ENCODE measurements at regions not wholly inside any gene's neighbourhood (a gene's known extent, or its start where the extent isn't known, plus 50 kb on each side); places are given as distances from the start of the nearest gene placed in this dataset.

DNA sequence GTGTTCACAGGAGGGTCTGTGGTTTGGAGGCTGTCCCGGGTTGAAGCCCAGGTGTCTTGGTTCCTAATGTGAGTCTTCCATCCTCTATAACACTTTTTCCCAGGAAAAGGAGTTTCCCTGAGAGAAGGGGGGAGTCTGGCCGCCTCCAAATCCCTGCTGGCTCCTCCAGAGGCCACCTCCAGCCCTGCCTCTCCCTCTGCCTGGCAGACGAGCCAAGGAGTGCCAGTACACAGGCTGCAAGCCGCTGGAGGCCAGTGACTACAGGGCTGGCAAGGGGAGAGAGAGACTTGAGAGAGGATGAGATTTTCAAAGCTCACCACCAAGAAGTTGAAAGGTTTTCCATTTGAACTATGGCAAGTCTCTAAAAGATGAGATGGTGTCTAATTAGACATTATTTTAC lies 154.2 kb upstream of the ID2 start:
- no peak for DNase-seq (ENCODE audit: low read depth, low spot score)

GRCh38 chr2:8528863-8529262 lies 153.0 kb upstream of the ID2 start:
- no peak for DNase-seq (ENCODE audit: low read depth, low spot score)

GRCh38 chr2:8529706-8530277 lies 152.1 kb upstream of the ID2 start:
- no peak for DNase-seq (ENCODE audit: low read depth, low spot score)

DNA sequence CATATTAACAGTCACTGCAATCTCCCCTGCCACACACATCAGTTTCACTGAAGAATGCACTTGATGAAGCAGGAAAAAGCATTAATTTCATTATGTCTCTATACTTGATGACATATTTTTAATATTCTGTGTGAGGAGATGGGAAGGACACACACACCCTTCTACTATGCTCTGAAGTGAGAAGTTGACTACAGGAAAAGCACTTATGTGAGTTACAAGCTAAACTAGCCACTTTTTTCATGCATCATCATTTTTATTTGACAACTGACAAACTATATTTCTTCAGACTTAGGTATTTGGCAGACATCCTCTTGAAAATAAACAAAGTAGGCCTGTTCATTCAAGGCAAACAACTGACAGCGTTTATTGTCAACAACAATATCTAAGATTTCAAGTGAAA lies 150.4 kb upstream of the ID2 start:
- no peak for DNase-seq (ENCODE audit: low read depth, low spot score)

DNA sequence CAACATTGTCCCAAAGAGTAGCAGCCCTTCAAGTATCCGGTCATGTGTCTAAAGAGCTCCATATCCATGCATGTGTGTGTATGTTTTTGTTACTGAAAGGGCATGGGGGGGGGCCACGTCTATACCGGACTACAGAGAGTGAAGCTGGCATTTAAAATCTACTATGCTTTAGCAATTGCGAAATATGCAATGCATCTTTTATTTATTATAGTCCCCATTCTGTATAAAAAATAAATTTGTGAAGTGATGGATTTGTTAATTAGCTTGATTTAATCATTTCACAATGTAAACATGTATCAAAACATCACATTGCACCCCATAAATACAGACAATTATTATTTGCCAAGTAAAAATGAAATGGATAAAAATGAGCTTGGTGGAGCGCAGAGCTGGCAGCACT lies 149.4 kb upstream of the ID2 start:
- no peak for DNase-seq (ENCODE audit: low read depth, low spot score)

DNA sequence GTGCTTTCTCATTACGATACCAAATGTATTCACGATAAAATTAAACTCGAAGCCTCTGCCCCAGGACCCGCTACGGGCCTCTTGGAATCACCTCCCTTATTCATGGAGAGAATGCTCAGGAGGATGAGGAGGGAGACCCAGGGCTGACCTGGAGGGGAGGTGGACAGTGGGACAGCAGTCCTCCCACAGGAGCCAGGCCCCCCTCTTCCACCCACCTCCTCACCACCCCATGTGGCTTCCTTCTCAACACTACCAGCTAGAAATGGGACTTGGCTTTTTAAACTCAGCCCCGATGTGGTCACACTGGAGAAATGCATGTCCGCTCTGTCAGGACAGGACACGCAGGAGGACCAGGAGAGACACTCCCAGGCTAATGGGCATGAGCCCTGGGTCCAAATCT lies 147.9 kb upstream of the ID2 start:
- DNase-seq (ENCODE audit: low read depth, low spot score): no peak

- no peak for DNase-seq (ENCODE audit: low read depth, low spot score)
Observed at GRCh38 chr2:8534386-8534728, 147.5 kb upstream of the ID2 start.

DNA sequence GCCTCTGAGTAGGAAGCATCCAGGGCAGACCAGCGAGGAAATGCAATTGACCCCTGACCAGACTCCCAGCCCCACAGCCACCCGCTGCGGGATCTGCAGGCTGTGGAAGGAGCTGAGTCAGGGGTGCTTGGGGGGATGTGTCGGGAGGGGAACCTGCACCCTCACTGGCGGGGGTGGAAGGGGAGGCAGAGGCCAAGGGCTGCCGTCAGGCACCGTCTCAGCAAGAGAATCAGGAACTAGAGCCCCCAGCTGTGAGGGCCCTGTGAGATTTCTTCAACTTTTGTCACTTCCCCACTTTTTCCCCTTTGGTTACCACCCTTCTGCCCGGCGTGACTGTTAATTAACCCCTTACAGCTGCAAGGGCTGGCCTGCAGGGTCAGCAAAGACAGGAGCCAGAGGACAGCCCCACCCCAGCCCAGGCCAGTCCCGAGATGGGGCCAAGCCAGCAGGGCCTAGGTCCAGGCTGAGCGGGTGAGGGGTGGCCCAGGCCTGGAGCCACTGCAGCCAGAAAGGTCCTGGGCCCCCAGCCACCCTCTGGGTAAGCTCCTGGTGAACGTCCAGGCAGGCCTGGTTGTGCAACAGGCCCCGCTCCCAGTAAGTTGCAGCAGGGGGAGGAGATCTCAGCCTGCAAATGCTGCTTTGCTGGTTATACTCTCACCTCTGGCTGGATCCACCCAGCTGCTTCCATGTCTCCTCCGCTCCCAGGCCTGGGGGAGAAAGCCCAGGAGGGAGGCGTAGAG lies 147.0 kb upstream of the ID2 start:
- DNase-seq (ENCODE audit: low read depth, low spot score): peak; percentile 33

DNA sequence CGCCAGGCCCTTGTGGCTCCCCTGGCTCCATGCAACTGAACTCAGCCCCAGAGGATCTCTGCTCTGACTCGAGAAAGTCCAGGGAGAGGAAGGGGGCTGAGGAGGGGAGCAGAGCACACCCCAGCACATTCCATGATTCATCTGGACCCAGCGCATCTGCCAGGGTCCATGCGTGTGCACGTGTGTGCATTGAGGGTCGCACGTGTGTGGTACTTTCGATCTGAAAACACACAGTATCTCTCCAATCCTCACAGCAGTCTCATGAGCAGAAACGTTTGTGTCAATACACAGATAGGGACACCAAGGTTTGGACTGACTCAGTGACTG lies 146.4 kb upstream of the ID2 start:
- DNase-seq (ENCODE audit: low read depth, low spot score): no peak

DNA sequence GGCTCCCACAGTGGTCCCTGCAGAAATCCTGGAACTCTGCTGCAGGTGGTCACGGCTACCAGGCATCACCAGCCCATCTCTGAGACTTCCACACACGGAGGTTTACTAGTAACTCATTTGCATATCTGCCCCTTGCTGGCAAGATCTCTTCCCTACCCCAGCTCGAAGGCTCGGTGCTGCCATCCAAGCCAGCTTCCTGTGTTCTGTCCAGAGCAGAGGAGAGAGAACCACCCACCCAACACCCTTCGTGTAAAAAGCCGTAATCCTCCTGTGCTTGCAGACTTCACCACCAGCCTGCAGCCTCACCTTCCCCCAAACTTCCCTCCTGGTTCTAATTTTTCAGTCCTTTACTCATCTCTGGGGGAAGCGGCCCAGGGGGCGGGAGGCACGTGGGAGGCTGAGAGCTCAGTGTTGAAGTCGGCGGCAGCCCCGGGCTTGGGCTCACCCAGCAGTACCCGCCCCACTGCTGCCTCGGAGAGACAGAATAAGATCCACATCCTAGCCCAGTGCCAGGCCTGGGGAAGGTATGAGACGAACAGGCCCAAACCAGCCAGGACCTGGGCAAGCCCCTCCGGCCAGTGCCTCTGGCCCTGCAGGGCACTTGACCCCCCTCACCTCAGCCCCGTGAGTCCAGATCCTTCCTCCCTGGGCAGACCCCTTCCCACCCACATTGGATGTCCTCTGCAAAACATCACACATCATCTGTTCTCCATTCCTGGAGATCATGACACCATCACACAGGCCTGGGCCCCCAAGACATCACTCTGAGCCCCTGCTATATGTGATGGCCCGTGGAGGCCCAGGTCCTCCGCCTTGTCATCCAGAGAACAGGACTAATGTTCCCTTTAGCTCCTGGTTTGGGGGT lies 145.8 kb upstream of the ID2 start:
- no peak for DNase-seq (ENCODE audit: low read depth, low spot score)

DNA sequence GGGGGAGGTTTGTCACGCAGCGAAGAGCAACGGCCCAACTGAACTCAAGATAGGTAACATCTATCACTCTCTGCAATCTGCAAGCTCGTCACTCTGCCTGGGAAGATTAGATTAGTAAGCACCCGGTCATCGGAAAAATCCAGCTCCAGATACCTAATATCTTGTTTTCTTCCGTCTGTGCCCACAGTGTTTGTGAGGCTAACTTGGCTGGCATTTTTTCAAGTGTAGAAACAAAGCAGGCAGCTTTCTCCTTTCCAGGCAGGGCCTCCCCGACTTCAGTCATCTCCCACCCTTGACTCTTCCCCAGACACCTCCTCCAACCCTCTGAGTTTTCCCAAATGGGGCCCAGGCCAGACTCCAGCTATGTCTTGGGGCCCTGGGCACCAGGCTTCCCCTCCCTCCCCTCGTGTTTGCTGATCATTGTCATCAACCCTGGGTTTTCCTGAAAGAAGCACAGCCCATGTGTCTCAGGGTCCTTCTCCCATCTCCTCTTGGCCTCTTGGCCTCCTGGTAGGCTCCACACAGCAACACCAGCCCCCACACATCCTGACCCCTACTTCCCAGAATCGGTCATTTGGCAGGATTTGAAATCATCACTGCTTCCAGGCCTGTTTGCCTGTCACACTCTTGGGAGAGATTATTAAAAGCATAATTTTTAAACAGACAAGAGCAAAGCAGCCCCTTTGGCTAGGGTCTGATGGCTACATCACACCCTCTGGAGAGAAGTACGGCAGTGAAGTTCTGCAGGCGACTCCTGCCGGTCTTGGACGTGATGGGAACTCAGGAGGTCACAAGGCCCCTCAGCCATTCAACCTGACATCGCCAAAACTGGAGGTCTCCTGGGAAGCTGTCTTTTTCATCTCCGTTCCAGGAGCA lies 144.9 kb upstream of the ID2 start:
- DNase-seq (ENCODE audit: low read depth, low spot score): peak; percentile 41

GRCh38 chr2:8537562-8538155 lies 144.2 kb upstream of the ID2 start:
- DNase-seq (ENCODE audit: low read depth, low spot score): no peak

DNA sequence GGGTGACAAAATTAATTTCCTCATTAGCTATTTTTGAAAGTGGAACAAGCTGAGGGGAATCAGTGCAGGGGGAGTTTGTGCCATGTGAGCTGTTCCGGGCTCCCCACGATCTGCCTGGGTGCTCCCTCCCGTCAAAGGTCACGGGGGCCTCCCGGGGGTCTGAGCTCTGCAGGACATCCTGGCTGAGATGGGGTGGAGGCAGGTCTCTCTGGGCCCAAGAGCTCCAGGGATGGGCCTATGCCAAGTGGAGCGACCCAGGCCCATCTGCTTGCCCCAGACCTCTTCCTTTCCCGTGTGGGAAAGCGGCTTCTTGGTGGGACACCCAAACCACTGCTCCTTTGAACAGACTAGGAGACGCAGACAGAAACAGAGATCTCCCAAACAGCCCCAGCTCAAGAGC lies 143.3 kb upstream of the ID2 start:
- no peak for DNase-seq (ENCODE audit: low read depth, low spot score)

DNA sequence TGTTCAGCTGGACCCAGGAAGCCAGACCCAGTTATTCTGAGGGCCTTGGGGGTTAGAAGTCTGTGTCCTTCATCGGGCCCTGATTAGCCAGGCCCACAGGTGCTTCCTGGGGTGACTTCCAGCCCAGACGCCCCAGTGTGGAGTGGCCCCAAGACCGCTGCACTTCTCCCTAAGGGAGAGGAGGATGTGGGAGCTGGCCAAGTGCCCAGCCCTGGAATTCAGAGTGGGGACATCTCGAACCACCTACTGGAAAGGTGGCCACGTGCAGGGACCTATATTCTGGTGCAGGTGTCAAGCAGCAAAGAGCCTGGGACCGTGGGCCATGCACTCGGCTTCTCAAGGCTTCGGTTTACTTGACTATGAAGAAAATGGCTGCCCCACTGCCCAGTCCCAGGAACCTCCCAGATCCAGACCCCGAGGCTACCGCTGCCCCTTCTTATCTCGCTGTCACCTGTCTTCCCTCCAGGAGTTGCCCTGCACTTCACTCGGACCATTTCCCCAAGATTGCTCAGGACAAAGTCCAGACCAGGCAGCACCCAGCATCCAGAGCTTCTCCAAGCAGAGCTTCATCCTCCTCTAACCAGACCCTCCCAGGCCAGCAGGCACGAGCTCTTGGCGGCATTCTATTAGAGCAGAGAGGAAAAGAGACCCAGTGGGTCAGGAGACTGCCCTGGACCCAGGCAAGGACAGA lies 142.8 kb upstream of the ID2 start:
- DNase-seq (ENCODE audit: low read depth, low spot score): no peak

DNA sequence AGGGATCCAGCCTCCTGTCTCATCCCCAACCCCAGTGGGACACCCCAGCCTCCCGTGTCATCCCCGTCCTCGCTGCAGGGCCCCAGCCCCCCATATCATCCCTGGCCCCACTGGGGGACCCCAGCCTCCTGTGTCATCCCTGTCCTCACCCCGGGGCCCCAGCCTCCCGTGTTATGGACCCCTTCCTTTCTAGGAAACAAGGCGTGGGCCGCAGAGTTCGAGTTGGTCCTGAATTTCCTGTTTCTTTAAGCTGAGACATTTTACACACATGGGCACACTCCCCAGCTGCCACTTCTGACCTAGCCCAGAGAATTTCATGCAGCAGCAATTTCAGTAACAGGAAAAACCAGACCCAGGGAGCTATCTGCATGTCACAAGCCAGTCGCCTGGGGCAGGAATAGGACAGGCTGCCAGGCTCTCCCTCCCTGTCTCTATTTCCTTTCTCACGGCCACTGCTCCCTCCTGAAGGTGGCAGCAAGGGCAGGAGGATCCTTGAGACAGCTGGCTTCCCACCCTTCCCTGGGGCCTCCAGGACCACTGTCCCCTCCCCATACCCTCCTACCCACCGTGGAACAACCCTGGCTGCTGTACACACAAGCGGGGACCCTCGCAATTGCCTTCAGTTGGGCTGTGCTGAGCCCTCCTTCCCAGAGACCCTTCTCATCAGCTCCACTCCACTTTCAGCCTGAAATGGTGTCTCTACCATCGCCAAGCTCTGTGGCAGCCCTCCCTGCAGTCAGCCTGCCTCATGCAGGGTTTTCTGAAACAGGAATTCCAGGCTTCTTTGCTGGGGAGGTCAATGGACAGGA lies 141.9 kb upstream of the ID2 start:
- DNase-seq (ENCODE audit: low read depth, low spot score): no peak

DNA sequence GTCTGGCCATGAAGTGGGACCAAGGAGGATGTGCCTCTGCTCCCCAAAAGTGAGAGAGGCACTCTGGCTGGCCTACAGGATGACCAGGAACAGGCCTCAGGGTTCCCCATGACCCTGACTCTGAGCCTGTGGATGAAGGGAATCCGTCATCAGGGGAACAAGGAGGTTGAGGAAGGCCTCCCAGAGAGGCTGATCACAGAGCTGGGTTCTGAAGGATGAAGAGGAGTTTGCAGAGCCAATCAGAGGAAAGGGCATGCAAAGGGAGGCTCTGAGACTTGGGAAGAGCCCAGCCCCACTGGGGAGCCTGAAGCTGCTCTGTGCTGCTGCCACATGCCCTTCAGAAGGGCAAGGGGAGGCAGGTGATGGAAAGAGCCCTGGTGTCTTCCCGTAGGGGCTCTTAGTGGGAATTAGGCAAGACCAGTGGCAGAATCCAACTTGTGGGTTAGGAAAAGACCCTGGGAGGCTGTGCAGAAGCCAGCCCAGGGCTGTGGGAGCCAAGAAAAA lies 141.3 kb upstream of the ID2 start:
- no peak for DNase-seq (ENCODE audit: low read depth, low spot score)

DNA sequence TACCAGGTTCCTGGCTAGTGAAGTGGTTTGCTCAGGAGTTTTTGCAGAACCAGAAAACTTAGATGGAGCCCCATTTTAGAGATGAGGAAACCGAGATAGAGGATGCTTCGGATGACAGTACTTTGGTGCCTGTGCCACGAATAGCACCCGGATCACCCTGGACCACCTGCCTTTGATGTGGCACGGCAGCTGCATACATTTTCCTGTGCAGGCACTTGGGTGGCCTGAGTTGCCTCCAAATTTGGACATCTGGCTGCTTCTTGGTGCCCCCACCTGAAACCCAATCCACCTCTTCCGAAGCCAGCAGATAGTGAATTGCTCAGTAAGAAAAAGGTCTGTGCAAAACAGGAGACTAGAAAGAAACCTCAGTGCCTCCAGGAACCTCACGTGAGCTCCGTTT lies 140.6 kb upstream of the ID2 start:
- DNase-seq (ENCODE audit: low read depth, low spot score): no peak

DNA sequence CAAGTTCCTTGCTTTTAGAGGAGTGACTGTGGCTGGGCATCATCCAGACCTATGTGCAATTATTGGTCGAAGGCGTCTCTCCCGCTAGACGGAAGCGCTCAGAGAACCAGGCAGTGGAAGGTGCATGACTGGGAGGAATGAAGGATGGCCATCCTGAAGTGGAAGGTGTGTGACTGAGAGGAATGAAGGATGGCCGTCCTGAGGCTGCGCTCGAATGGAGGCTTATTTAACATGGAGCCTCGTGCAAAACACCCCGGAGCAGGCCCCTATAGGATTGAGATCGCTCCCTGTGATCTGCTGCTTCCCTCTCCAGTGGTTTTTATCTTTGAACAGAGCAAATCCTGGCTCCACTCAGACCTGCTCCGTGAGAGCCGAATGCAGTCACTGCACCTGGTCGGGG lies 140.2 kb upstream of the ID2 start:
- no peak for DNase-seq (ENCODE audit: low read depth, low spot score)

GRCh38 chr2:8542381-8543059 lies 139.3 kb upstream of the ID2 start:
- DNase-seq (ENCODE audit: low read depth, low spot score): no peak

DNA sequence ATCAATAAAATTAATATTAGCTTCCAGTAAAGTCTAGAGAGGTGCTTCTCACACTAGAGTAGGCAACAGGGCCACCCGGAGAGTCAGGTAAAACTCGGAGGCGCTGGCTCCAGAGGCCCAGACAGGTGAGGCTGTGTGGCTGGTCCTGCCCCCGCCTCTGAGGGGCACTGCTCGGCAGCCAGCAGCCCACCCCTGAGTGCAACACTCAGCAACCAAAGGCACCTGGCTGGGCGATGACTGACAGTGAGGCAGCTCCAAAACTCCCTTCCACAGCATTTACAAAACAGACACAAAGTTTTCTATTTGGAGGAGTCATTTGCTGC lies 138.8 kb upstream of the ID2 start:
- no peak for DNase-seq (ENCODE audit: low read depth, low spot score)

Measured in astrocyte of the hippocampus (primary cell).